ENCODE measurements at regions not wholly inside any gene's neighbourhood (a gene's known extent, or its start where the extent isn't known, plus 50 kb on each side); places are given as distances from the start of the nearest gene placed in this dataset.

DNA sequence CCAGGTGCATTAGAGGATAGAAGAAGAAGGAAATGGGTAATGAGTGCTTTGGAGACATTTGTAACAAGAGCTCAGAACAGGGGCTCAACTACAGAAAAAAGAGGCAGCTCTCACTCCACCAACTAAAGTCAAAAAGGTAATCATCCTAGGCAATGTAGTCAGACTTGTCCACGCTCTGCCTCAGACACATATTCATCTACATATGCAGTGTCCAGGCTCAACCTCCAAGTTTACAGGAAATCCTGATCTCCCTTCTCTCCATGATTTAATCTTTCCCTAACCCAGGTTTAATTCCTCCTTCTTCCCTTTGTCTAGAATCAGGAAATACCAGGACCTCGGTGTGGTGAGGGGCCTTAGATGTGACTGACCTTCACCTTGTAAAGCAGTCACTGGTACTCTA is 65.7 kb upstream of the SELENOP start:
- TF ChIP-seq, protein P1, sequence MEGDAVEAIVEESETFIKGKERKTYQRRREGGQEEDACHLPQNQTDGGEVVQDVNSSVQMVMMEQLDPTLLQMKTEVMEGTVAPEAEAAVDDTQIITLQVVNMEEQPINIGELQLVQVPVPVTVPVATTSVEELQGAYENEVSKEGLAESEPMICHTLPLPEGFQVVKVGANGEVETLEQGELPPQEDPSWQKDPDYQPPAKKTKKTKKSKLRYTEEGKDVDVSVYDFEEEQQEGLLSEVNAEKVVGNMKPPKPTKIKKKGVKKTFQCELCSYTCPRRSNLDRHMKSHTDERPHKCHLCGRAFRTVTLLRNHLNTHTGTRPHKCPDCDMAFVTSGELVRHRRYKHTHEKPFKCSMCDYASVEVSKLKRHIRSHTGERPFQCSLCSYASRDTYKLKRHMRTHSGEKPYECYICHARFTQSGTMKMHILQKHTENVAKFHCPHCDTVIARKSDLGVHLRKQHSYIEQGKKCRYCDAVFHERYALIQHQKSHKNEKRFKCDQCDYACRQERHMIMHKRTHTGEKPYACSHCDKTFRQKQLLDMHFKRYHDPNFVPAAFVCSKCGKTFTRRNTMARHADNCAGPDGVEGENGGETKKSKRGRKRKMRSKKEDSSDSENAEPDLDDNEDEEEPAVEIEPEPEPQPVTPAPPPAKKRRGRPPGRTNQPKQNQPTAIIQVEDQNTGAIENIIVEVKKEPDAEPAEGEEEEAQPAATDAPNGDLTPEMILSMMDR (IDR thresholded peaks at IDR 0.05; ENCODE audit: insufficient read depth, low read depth, low read length), result no peak
- no peak for TF ChIP-seq EZH2 (IDR thresholded peaks at IDR 0.05; ENCODE audit: insufficient read depth, low read length)
